Colonic mucosa (tissue), 4 donors: ENCODE measurements at regions not wholly inside any gene's neighbourhood (a gene's known extent, or its start where the extent isn't known, plus 50 kb on each side); places are given as distances from the start of the nearest gene placed in this dataset.

Experiments used
- DNase-seq: peaks from one replicate; pipeline ENCODE4 v3.0.0-alpha.2; 2020
- H3K27ac ChIP-seq: fragments of 200-600 bp; one replicate; pipeline ENCODE4 v1.8.0; 2021
- H3K27me3 ChIP-seq: fragments of 200-600 bp; one replicate; pipeline ENCODE4 v1.8.0; 2021
- H3K36me3 ChIP-seq: fragments of 200-600 bp; one replicate; pipeline ENCODE4 v1.8.0; 2021
- H3K4me1 ChIP-seq: fragments of 200-600 bp; one replicate; pipeline ENCODE4 v1.8.0; 2021; ENCODE audit warnings: mild to moderate bottlenecking
- H3K4me3 ChIP-seq: fragments of 200-600 bp; one replicate; pipeline ENCODE4 v1.8.0; 2021
- H3K9ac ChIP-seq, 2 donors: one replicate each; pipeline ENCODE4 v1.7.0; 2013; ENCODE audit warnings: control low read depth in 2 of 2, low read depth in 2 of 2, low read length in 2 of 2
- H3K9me3 ChIP-seq: fragments of 200-600 bp; one replicate; pipeline ENCODE4 v1.8.0; 2021
- CTCF ChIP-seq: fragments of 200-600 bp; IDR thresholded peaks from one replicate; pipeline ENCODE4 v1.8.0; 2022; ENCODE audit warnings: antibody characterized with exemption, mild to moderate bottlenecking
- intact Hi-C: fragments of 100-400 bp; cut with DNase I; formaldehyde crosslinking; loops from one replicate; pipeline ENCODE4 v1.14.1; 2022
- donor health status: healthy.
- donor health status: DM: no; HTN: no; CAD: no.
- donor health status: DM: no; HTN: no; CAD: no.

GRCh38 chr2:65532326-65532725, 99.9 kb upstream of the SPRED2 start:
- H3K36me3 ChIP-seq, result no peaks in the 10 kb centered on the region

DNA sequence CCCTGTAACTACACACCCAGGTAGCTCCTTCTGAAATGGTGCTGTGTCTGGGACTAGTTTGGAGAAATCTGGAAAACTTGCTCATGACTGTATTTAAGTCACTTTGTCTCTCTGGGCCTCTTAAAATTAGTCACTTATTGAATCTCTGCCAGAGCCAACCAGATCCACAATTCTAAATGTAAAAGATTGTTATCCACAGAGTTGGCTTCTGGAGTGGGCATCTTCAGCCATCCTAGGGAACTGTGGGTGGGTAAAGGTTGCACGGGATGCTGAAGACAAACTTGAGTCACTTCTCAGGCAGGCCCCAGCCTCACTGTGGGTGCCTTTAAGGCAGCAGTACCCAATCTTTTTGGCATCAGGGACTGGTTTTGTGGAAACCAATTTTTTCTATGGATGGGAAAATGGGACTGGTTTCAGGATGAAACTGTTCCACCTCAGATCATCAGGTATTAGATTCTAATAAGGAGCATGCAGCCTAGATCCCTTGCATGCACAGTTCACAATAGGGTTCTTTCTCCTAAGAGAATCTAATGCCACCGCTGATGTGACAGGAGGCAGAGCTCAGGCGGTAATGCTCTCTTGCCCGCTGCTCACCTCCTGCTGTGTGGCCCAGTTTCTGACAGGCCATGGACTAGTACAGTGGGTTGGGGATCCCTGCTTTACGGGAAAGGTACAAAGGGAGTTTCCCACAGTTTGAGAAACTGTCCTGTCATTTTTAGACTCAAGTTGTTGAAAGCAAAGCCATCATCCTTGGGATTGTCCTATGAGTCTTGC, 98.3 kb upstream of the SPRED2 start:
- Histone ChIP-seq H3K4me1 (no peaks in the 10 kb centered on the region), H3K9ac (no peak overlapping the region), H3K9me3 (no peaks in the 10 kb centered on the region), H3K27me3 (no peaks in the 10 kb centered on the region), H3K27ac (no peak overlapping the region), H3K36me3 (no peaks in the 10 kb centered on the region), H3K4me3 (no peak overlapping the region)
- no peak for TF ChIP-seq CTCF
- DNase-seq, result no peak
- intact Hi-C loops, result no loop called here

More at GRCh38 chr2:65532326-65532725, 99.9 kb upstream of the SPRED2 start:
- Histone ChIP-seq H3K9me3 (no peaks in the 10 kb centered on the region), H3K27ac (no peak overlapping the region), H3K4me1 (no peaks in the 10 kb centered on the region), H3K9ac (no peak overlapping the region), H3K27me3 (no peaks in the 10 kb centered on the region), H3K4me3 (no peak overlapping the region)
- TF ChIP-seq CTCF, result no peak
- intact Hi-C loops, result no loop called here
- no peak for DNase-seq

GRCh38 chr2:65529419-65529818, 97.0 kb upstream of the SPRED2 start:
- Histone ChIP-seq H3K4me3 (no peak overlapping the region), H3K27ac (no peak overlapping the region), H3K9me3 (no peaks in the 10 kb centered on the region), H3K9ac (no peak overlapping the region), H3K27me3 (no peaks in the 10 kb centered on the region), H3K4me1 (no peaks in the 10 kb centered on the region), H3K36me3 (no peaks in the 10 kb centered on the region)
- no peak for DNase-seq
- no peak for TF ChIP-seq CTCF
- intact Hi-C loops, result no loop called here

DNA sequence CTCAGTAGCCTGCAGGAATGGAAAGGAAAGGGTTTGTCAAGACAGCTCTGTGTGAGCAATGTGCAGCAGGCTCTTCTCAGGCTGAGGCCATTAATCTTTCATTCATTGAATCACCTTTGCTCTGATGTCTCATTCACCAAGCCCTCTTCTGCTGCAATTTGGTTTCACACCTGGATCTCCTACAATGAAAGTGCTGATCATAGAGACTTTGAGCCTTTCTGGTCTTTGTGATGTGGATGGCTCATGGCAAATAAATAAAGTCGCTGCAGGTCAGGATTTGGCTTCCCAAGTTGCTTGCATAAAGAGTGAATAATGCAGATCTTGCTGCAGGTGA, 95.8 kb upstream of the SPRED2 start:
- H3K27me3 ChIP-seq, result no peaks in the 10 kb centered on the region
- no peak overlapping the region for H3K27ac ChIP-seq
- H3K9me3 ChIP-seq, result no peaks in the 10 kb centered on the region
- H3K36me3 ChIP-seq, result no peaks in the 10 kb centered on the region
- intact Hi-C loops, result no loop called here
- TF ChIP-seq CTCF, result no peak
- H3K9ac ChIP-seq, result no peak overlapping the region
- DNase-seq, result no peak
- H3K4me1 ChIP-seq, result no peaks in the 10 kb centered on the region
- no peak overlapping the region for H3K4me3 ChIP-seq

GRCh38 chr2:65527451-65528240, 95.2 kb upstream of the SPRED2 start:
- H3K9ac ChIP-seq, result no peak overlapping the region
- TF ChIP-seq CTCF, result no peak
- no peaks in the 10 kb centered on the region for H3K36me3 ChIP-seq
- DNase-seq, result peak; percentile 30
- no peak overlapping the region for H3K4me3 ChIP-seq
- no peaks in the 10 kb centered on the region for H3K27me3 ChIP-seq
- intact Hi-C loops, result no loop called here
- no peak overlapping the region for H3K27ac ChIP-seq
- no peaks in the 10 kb centered on the region for H3K9me3 ChIP-seq
- H3K4me1 ChIP-seq, result no peaks in the 10 kb centered on the region
